ENCODE measurements at regions not wholly inside any gene's neighbourhood (a gene's known extent, or its start where the extent isn't known, plus 50 kb on each side); places are given as distances from the start of the nearest gene placed in this dataset.
"Not testable (repeated sequence)": the region's sequence is repeated elsewhere in the genome, so short reads cannot be mapped to it uniquely, and the experiment has no call there.

DNA sequence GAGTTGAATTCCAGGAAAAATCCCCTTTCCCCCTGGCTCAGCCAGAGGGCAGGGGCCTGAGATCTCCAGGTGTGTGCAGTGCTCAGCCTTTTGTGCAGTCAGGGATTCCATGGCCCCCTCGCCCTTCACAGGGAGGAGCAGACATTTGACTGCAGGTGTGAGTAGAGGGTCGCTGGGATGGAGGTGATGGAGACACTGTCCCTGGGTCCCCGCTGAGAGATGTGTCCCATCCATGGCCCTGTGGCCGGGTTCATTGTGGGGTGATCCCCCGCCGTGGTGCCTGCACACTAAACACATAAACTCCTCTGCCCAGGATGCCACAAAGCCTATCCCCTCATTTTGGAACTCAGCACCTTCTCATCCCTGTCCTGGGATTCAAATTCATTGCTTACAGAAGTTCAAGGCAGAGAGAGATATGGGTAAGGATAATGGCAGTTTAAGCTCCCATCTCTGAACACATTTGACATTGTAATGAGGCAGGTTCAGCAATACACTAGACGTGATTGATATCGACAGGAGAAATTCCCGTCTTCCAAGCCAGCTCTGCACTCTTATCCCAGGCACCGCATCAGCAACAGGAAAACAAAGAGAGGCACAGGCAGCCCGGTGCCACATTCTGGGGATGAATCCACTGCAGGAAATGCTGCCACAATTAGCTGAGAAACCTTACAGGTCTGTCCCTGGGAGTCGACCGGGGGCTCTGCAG, 55.3 kb upstream of the SFSWAP start:
- TF ChIP-seq, protein P1, sequence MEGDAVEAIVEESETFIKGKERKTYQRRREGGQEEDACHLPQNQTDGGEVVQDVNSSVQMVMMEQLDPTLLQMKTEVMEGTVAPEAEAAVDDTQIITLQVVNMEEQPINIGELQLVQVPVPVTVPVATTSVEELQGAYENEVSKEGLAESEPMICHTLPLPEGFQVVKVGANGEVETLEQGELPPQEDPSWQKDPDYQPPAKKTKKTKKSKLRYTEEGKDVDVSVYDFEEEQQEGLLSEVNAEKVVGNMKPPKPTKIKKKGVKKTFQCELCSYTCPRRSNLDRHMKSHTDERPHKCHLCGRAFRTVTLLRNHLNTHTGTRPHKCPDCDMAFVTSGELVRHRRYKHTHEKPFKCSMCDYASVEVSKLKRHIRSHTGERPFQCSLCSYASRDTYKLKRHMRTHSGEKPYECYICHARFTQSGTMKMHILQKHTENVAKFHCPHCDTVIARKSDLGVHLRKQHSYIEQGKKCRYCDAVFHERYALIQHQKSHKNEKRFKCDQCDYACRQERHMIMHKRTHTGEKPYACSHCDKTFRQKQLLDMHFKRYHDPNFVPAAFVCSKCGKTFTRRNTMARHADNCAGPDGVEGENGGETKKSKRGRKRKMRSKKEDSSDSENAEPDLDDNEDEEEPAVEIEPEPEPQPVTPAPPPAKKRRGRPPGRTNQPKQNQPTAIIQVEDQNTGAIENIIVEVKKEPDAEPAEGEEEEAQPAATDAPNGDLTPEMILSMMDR (IDR thresholded peaks at IDR 0.05) = not testable (repeated sequence)
- not testable (repeated sequence) for TF ChIP-seq POLR2A (IDR thresholded peaks at IDR 0.05)
